ENCODE measurements at regions not wholly inside any gene's neighbourhood (a gene's known extent, or its start where the extent isn't known, plus 50 kb on each side); places are given as distances from the start of the nearest gene placed in this dataset.
"Not testable (repeated sequence)": the region's sequence is repeated elsewhere in the genome, so short reads cannot be mapped to it uniquely, and the experiment has no call there.

- TF ChIP-seq CTCF (IDR thresholded peaks at IDR 0.05); SIN3A (IDR thresholded peaks at IDR 0.05; ENCODE audit: borderline replicate concordance, insufficient read depth, low read depth, low read length); REST (IDR thresholded peaks at IDR 0.05; ENCODE audit: insufficient read depth in 1 of 2, low read depth in 2 of 2, low read length in 1 of 2); POLR2AphosphoS5 (IDR thresholded peaks at IDR 0.05; ENCODE audit: low read depth, low read length); TCF7L2 (IDR thresholded peaks at IDR 0.05; ENCODE audit: low read depth, low read length): not testable (repeated sequence)
Observed at GRCh38 chr1:146322893-146323292, 94.1 kb upstream of the NOTCH2NLA start.
